ENCODE measurements at regions not wholly inside any gene's neighbourhood (a gene's known extent, or its start where the extent isn't known, plus 50 kb on each side); places are given as distances from the start of the nearest gene placed in this dataset.

DNA sequence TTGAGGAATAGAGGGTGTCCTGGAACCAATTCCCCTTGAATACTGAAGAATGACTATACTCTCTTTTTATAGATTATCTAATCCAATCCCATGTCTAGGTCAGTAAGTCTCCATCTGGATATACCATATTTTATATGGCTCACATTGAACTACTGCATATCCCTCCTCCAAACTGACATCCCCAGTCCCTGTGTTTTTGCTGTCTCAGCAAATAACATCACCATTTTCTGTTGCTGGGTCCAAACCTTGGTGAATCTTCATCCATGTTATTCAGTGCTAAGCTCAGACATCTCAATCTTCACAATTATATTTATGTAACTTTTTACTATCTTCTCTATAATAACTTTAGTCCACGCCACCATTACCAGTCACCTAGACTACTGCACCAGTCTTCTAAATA is 269.6 kb upstream of the CNTNAP4 start:
- intact Hi-C loops (cut with DNase I; ENCODE audit: low total_unique reads): no loop called here
- in situ Hi-C loops (cut with MboI; ENCODE audit: low pct_ligation_motif_present in 1 of 4, low pct_unique_long_range_greater_than_20kb in 1 of 4, low sequenced_read_pairs in 3 of 4): no loop called here
- Histone ChIP-seq H3K27me3 (no peaks in the 10 kb centered on the region), H3K9me3 (no peaks in the 10 kb centered on the region), H3K36me3 (no peaks in the 10 kb centered on the region), H3K4me1 (no peaks in the 10 kb centered on the region), H3K4me3 (no peak overlapping the region), H3K27ac (no peak overlapping the region)
- 83 to 90% methylated on average over 1 of the region's 1 CpG for WGBS, 2 donors (ENCODE audit: low coverage in 1 of 2)
- DNase-seq: no peak
- no peak for TF ChIP-seq POLR2AphosphoS5 (IDR thresholded peaks at IDR 0.05)
- TF ChIP-seq, protein P1, sequence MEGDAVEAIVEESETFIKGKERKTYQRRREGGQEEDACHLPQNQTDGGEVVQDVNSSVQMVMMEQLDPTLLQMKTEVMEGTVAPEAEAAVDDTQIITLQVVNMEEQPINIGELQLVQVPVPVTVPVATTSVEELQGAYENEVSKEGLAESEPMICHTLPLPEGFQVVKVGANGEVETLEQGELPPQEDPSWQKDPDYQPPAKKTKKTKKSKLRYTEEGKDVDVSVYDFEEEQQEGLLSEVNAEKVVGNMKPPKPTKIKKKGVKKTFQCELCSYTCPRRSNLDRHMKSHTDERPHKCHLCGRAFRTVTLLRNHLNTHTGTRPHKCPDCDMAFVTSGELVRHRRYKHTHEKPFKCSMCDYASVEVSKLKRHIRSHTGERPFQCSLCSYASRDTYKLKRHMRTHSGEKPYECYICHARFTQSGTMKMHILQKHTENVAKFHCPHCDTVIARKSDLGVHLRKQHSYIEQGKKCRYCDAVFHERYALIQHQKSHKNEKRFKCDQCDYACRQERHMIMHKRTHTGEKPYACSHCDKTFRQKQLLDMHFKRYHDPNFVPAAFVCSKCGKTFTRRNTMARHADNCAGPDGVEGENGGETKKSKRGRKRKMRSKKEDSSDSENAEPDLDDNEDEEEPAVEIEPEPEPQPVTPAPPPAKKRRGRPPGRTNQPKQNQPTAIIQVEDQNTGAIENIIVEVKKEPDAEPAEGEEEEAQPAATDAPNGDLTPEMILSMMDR (IDR thresholded peaks at IDR 0.05): no peak
- no peak for TF ChIP-seq EP300 (IDR thresholded peaks at IDR 0.05; ENCODE audit: low read depth)
- TF ChIP-seq POLR2A (IDR thresholded peaks at IDR 0.05): no peak

- 36 to 50% methylated on average over 1 to 2 of the region's 2 CpGs for WGBS, 2 donors (ENCODE audit: low coverage in 1 of 2)
- in situ Hi-C loops (cut with MboI; ENCODE audit: low pct_ligation_motif_present in 1 of 4, low pct_unique_long_range_greater_than_20kb in 1 of 4, low sequenced_read_pairs in 3 of 4): no loop called here
- Histone ChIP-seq H3K4me1 (peaks cover 0 to 6% (median 0%) of the 10 kb centered on the region in 4 donors), H3K27me3 (no peaks in the 10 kb centered on the region), H3K36me3 (no peaks in the 10 kb centered on the region), H3K27ac (no peak overlapping the region), H3K9me3 (no peaks in the 10 kb centered on the region), H3K4me3 (no peak overlapping the region)
- intact Hi-C loops (cut with DNase I; ENCODE audit: low total_unique reads): no loop called here
- TF ChIP-seq EP300 (IDR thresholded peaks at IDR 0.05; ENCODE audit: low read depth) (no peak), POLR2A (IDR thresholded peaks at IDR 0.05) (no peak), POLR2AphosphoS5 (IDR thresholded peaks at IDR 0.05) (no peak)
- TF ChIP-seq, protein P1 (IDR thresholded peaks at IDR 0.05): no peak
- no peak for DNase-seq
Measured at GRCh38 chr16:76023835-76024234, 253.4 kb upstream of the CNTNAP4 start.

DNA sequence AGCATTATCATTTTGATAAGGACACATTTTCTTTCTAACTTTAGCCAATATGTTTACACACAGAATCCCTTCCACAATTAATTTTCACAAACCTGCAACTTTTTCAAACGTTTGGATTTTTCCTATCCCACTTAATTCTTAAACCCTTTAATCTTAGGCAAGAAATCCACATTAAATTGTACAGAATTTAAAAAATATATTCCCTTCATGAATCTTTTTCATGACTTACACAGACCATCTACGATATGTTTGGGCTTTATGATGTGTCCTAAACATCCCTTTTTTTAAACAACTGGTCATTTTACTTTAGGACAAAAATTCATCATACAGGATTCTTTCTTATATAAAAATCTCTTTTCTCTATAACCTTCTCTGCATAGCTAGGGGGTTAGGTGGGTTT is 241.5 kb upstream of the CNTNAP4 start:
- no peak for DNase-seq
- WGBS, 2 donors (ENCODE audit: low coverage in 1 of 2): 48 to 50% methylated on average over 2 of the region's 2 CpGs
- H3K27ac ChIP-seq: no peak overlapping the region
- in situ Hi-C loops (cut with MboI; ENCODE audit: low pct_ligation_motif_present in 1 of 4, low pct_unique_long_range_greater_than_20kb in 1 of 4, low sequenced_read_pairs in 3 of 4): no loop called here
- peaks cover 0 to 3% of the 10 kb centered on the region in 2 donors for H3K9me3 ChIP-seq
- H3K36me3 ChIP-seq: no peaks in the 10 kb centered on the region
- H3K27me3 ChIP-seq: no peaks in the 10 kb centered on the region
- H3K4me3 ChIP-seq: no peak overlapping the region
- H3K4me1 ChIP-seq: no peaks in the 10 kb centered on the region
- intact Hi-C loops (cut with DNase I; ENCODE audit: low total_unique reads): no loop called here
- TF ChIP-seq POLR2A (IDR thresholded peaks at IDR 0.05): no peak
- no peak for TF ChIP-seq POLR2AphosphoS5 (IDR thresholded peaks at IDR 0.05)
- TF ChIP-seq, protein P1 (IDR thresholded peaks at IDR 0.05): no peak
- no peak for TF ChIP-seq EP300 (IDR thresholded peaks at IDR 0.05; ENCODE audit: low read depth)

- no peaks in the 10 kb centered on the region for H3K4me1 ChIP-seq
- no peaks in the 10 kb centered on the region for H3K27me3 ChIP-seq
- H3K36me3 ChIP-seq: no peaks in the 10 kb centered on the region
- in situ Hi-C loops (cut with MboI; ENCODE audit: low pct_ligation_motif_present in 1 of 4, low pct_unique_long_range_greater_than_20kb in 1 of 4, low sequenced_read_pairs in 3 of 4): no loop called here
- TF ChIP-seq POLR2A (IDR thresholded peaks at IDR 0.05) (no peak), POLR2AphosphoS5 (IDR thresholded peaks at IDR 0.05) (no peak), EP300 (IDR thresholded peaks at IDR 0.05; ENCODE audit: low read depth) (no peak)
- TF ChIP-seq, protein P1 (IDR thresholded peaks at IDR 0.05): no peak
- peaks cover 0 to 3% of the 10 kb centered on the region in 2 donors for H3K9me3 ChIP-seq
- intact Hi-C loops (cut with DNase I; ENCODE audit: low total_unique reads): no loop called here
- no peak overlapping the region for H3K27ac ChIP-seq
- 64 to 73% methylated on average over 1 of the region's 1 CpG for WGBS, 2 donors (ENCODE audit: low coverage in 1 of 2)
- H3K4me3 ChIP-seq: no peak overlapping the region
- no peak for DNase-seq
Measured at GRCh38 chr16:76038097-76038496, 239.1 kb upstream of the CNTNAP4 start.
